ENCODE measurements at regions not wholly inside any gene's neighbourhood (a gene's known extent, or its start where the extent isn't known, plus 50 kb on each side); places are given as distances from the start of the nearest gene placed in this dataset.
"Not testable (repeated sequence)": the region's sequence is repeated elsewhere in the genome, so short reads cannot be mapped to it uniquely, and the experiment has no call there.

DNA sequence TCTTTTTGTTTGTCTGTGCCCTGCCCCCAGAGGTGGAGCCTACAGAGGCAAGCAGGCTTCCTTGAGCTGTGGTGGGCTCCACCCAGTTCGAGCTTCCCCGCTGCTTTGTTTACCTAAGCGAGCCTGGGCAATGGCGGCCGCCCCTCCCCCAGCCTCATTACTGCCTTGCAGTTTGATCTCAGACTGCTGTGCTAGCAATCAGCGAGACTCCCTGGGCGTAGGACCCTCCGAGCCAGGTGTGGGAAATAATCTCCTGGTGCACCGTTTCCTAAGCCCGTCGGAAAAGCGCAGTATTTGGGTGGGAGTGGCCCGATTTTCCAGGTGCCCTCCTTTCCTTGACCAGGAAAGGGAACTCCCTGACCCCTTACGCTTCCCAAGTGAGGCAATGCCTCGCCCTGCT is 78.6 kb upstream of the HAND2 start:
- not testable (repeated sequence) for DNase-seq (ENCODE audit: low spot score)

DNA sequence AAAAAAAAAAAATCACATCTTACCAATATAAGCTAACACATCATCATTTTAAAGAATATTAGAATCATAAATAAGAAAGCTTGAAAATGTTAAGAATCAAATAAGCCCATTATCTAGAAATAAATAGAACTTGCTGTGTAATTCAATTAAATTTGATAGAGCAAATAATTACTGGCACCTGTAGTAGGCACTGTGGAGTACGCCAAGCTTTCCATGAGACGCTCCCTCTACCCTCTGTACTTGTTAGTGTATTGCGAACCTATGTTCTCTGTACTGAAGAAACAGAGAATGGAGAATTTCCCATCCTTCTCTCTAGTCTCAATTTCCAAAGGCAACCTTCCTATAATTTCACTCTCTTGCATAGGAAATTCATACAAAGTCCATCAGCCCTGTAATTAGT is 61.7 kb upstream of the HAND2 start:
- no peak for DNase-seq (ENCODE audit: low spot score)

DNA sequence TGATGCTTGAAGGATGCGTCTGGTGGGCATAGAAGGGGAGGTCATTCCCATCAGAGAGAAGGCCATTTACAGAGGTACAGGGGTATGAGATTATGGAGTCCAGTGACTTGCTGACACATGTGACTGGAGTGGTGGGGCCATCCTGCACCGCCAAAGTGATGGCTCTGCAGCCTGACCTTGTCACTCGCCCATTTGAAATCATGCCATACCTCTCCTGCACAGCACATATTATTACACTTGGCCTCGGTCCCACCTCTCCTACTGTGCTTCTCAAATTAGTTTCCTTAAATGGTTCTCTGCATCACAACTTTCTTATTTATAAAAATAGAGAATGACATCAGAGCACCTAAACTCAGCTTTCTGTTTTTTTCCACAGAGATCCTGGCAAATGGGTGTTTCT is 60.7 kb upstream of the HAND2 start:
- no peak for DNase-seq (ENCODE audit: low spot score)

DNA sequence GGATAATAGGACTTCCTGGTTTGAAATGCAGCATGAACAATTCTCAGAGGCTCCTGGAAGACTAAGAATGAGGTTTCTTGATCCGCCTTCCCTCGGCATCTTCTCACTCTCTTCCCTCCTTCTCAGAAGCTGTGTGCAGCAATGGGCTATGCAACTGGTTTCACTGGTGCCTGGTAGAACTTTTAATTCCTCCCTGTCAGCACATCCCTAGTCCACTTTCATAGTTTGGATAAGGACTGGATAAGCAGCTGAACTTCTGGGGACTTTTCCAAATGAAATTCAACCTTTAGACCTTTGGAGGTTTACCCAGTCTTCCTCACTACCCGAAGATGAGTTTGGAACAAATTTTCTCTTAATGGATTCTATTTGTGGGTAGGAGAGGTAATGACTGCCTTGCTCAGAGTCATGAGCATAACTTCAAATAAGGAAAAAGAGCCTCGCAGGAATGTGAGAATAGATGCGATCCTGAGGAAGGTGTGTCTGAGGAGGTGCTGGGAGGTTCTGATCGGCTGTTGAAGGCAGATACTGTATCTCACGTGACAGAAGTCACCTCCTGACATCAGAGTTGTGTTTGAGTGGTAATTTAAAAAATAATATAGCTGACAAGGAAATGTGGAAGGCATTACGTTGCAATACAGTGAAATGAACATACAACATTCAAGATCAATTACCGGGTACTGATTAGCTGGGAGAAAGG is 56.0 kb upstream of the HAND2 start:
- DNase-seq (ENCODE audit: low spot score): no peak

DNA sequence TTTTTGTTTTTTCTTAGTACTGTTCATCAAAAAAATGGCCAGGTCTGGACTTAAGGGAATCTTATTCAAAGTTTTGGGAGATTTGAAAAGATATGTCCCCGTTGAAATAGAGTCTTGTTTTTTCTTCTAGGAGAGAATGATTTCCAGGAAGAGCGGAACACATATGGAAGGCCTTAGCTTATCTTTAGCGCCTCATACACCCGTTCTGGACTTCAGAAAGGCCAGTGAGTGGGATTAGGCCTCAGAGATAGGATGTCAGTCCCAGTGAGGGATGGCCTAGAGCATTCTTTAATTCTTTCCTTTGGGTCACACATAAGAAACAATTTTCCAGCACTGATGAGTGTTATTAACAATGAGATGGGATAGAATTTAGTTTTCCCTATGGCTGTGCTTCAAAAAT is 54.5 kb upstream of the HAND2 start:
- DNase-seq (ENCODE audit: low spot score): no peak

All from AG08396 (cell line).